IPS-20b (cell line): ENCODE measurements at regions not wholly inside any gene's neighbourhood (a gene's known extent, or its start where the extent isn't known, plus 50 kb on each side); places are given as distances from the start of the nearest gene placed in this dataset.
"Not testable (repeated sequence)": the region's sequence is repeated elsewhere in the genome, so short reads cannot be mapped to it uniquely, and the experiment has no call there.

Source experiments
- H3K27ac ChIP-seq: one replicate; pipeline ENCODE4 v1.5.1; 2013; ENCODE audit warnings: low read length
- H3K27me3 ChIP-seq: 2 replicates; pipeline ENCODE4 v1.6.1; 2013; ENCODE audit warnings: mild to moderate bottlenecking, low read length, inconsistent platforms; ENCODE audit not compliant: insufficient read depth
- H3K36me3 ChIP-seq: 2 replicates; pipeline ENCODE4 v1.6.1; 2013; ENCODE audit warnings: low read depth, mild to moderate bottlenecking, inconsistent platforms, low read length, moderate library complexity; ENCODE audit not compliant: insufficient read depth
- H3K4me1 ChIP-seq: 2 replicates; pipeline ENCODE4 v1.6.1; 2013; ENCODE audit warnings: mild to moderate bottlenecking, control low read depth, inconsistent platforms, low read length, moderate library complexity; ENCODE audit not compliant: insufficient read depth
- H3K4me3 ChIP-seq: 2 replicates; pipeline ENCODE4 v1.5.1; 2013; ENCODE audit warnings: mild to moderate bottlenecking, low read length, inconsistent platforms
- H3K9ac ChIP-seq: 2 replicates; pipeline ENCODE4 v1.6.1; 2013; ENCODE audit warnings: low read depth, mild to moderate bottlenecking, inconsistent platforms, low read length, moderate library complexity
- H3K9me3 ChIP-seq: 2 replicates; pipeline ENCODE4 v1.6.1; 2013; ENCODE audit warnings: mild to moderate bottlenecking, low read depth, low read length, inconsistent platforms; ENCODE audit not compliant: insufficient read depth

GRCh38 chr12:31217356-31218130, 108.4 kb downstream of the SINHCAF start:
- Histone ChIP-seq H3K9ac (no peak overlapping the region), H3K4me3 (no peak overlapping the region), H3K9me3 (no peaks in the 10 kb centered on the region), H3K27ac (no peak overlapping the region), H3K27me3 (peaks cover 8% of the 10 kb centered on the region; the same call in 1 of the 2 replicates), H3K4me1 (peaks cover 17% of the 10 kb centered on the region; the same call in 1 of the 2 replicates), H3K36me3 (no peaks in the 10 kb centered on the region)

- Histone ChIP-seq H3K4me3 (no peak overlapping the region), H3K9ac (no peak overlapping the region), H3K36me3 (no peaks in the 10 kb centered on the region), H3K27ac (no peak overlapping the region), H3K4me1 (peaks cover 17% of the 10 kb centered on the region; the same call in 1 of the 2 replicates), H3K27me3 (peaks cover 8% of the 10 kb centered on the region; the same call in 1 of the 2 replicates), H3K9me3 (no peaks in the 10 kb centered on the region)
Measured at GRCh38 chr12:31218203-31219025, 107.5 kb downstream of the SINHCAF start.

- Histone ChIP-seq H3K27ac (no peak overlapping the region), H3K36me3 (no peaks in the 10 kb centered on the region), H3K9me3 (no peaks in the 10 kb centered on the region), H3K4me3 (no peak overlapping the region), H3K27me3 (peaks cover 8% of the 10 kb centered on the region; the same call in 1 of the 2 replicates), H3K9ac (no peak overlapping the region), H3K4me1 (peaks cover 17% of the 10 kb centered on the region; the same call in 1 of the 2 replicates)
Measured at GRCh38 chr12:31219521-31219920, 106.4 kb downstream of the SINHCAF start.

- Histone ChIP-seq H3K27ac (no peak overlapping the region), H3K36me3 (no peaks in the 10 kb centered on the region), H3K4me3 (no peak overlapping the region), H3K4me1 (peaks cover 21% of the 10 kb centered on the region; the same call in 1 of the 2 replicates), H3K27me3 (peaks cover 8% of the 10 kb centered on the region; the same call in 1 of the 2 replicates), H3K9ac (no peak overlapping the region), H3K9me3 (no peaks in the 10 kb centered on the region)
Measured at GRCh38 chr12:31220061-31220460, 105.9 kb downstream of the SINHCAF start.

GRCh38 chr12:31220633-31221550, 105.1 kb downstream of the SINHCAF start:
- Histone ChIP-seq H3K9ac (no peak overlapping the region), H3K36me3 (no peaks in the 10 kb centered on the region), H3K27ac (no peak overlapping the region), H3K4me1 (peaks cover 26% of the 10 kb centered on the region; the same call in 1 of the 2 replicates), H3K27me3 (peaks cover 12% of the 10 kb centered on the region; the same call in 1 of the 2 replicates), H3K4me3 (no peak overlapping the region), H3K9me3 (no peaks in the 10 kb centered on the region)

GRCh38 chr12:31221551-31221945, 104.4 kb downstream of the SINHCAF start:
- H3K9me3 ChIP-seq: no peaks in the 10 kb centered on the region
- peaks cover 12% of the 10 kb centered on the region; the same call in 1 of the 2 replicates for H3K27me3 ChIP-seq
- peaks cover 26% of the 10 kb centered on the region; the same call in 1 of the 2 replicates for H3K4me1 ChIP-seq
- H3K9ac ChIP-seq: no peak overlapping the region
- no peaks in the 10 kb centered on the region for H3K36me3 ChIP-seq
- H3K27ac ChIP-seq: no peak overlapping the region
- H3K4me3 ChIP-seq: no peak overlapping the region

GRCh38 chr12:31222620-31223222, 103.2 kb downstream of the SINHCAF start:
- Histone ChIP-seq H3K36me3 (no peaks in the 10 kb centered on the region), H3K4me1 (peaks cover 26% of the 10 kb centered on the region; the same call in 1 of the 2 replicates), H3K9ac (no peak overlapping the region)

GRCh38 chr12:31223640-31224039, 102.3 kb downstream of the SINHCAF start:
- H3K9me3 ChIP-seq, H3K4me3 ChIP-seq, H3K9ac ChIP-seq, H3K36me3 ChIP-seq, H3K27ac ChIP-seq: not testable (repeated sequence)
- Histone ChIP-seq H3K4me1 (peaks cover 19% of the 10 kb centered on the region; the same call in 1 of the 2 replicates), H3K27me3 (peaks cover 12% of the 10 kb centered on the region; the same call in 1 of the 2 replicates)

More at GRCh38 chr12:31222620-31223222, 103.2 kb downstream of the SINHCAF start:
- H3K27ac ChIP-seq: no peak overlapping the region
- no peaks in the 10 kb centered on the region for H3K9me3 ChIP-seq
- peaks cover 12% of the 10 kb centered on the region; the same call in 1 of the 2 replicates for H3K27me3 ChIP-seq
- no peak overlapping the region for H3K4me3 ChIP-seq

- Histone ChIP-seq H3K36me3 (no peaks in the 10 kb centered on the region), H3K9ac (no peak overlapping the region), H3K4me3 (no peak overlapping the region), H3K4me1 (peaks cover 16% of the 10 kb centered on the region; the same call in 1 of the 2 replicates), H3K27me3 (peaks cover 12% of the 10 kb centered on the region; the same call in 1 of the 2 replicates), H3K9me3 (no peaks in the 10 kb centered on the region), H3K27ac (no peak overlapping the region)
Measured at GRCh38 chr12:31224768-31225448, 101.0 kb downstream of the SINHCAF start.
